GM21515 (cell line): ENCODE measurements at regions not wholly inside any gene's neighbourhood (a gene's known extent, or its start where the extent isn't known, plus 50 kb on each side); places are given as distances from the start of the nearest gene placed in this dataset.

Experiments
- ATAC-seq: cut with Tn5 transposase; IDR thresholded peaks from one replicate; pipeline ENCODE4 v1.9.1; 2021; ENCODE audit not compliant: unreplicated experiment

DNA sequence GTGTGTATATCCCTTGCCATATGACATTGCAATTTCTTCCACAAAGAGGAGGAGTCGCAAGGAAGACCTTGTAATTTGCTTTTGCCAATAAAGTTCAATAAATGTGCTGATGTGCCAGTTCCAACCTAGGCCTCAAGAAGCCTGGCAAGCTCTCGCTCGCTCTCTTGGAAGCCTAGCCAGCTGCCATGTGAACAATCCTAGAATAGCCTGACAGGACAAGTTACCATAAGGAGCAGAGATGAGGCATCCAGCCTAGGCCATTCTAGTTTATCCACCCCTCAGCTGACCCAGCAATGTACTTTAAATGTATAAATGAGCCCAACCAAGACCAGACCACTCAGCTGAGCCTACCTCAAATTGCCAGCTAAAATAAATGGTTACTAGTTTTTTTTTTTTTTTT, 145.7 kb upstream of the QRFPR start:
- no peak for ATAC-seq

DNA sequence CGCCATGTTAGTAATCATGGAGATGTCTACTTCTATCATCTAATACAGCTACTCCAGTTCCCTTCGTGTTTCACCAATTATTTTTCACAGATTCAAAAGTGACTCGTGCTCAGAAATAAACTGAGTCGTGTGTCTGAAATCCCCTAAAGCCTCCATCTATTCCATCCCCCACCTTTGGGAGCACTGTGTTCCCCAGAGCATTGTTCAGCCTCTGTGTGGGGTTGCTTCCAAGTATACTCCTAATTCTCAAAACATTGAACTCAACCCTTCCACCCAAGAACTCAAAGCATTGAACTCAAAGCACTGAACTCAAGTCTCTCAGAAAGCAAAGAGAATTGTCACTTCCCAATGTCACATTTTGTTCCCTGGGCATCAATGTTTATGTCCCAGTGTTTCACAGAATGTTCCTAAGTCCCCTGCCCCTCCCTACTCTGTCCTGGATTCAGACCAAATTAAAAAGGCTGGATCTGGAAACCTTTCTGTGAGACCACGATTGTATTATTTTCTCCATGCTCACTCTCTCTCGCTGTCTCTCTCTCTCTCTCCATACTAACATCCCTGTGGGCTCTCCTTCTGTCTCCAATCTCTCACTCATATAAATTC, 138.5 kb upstream of the QRFPR start:
- ATAC-seq, result no peak

DNA sequence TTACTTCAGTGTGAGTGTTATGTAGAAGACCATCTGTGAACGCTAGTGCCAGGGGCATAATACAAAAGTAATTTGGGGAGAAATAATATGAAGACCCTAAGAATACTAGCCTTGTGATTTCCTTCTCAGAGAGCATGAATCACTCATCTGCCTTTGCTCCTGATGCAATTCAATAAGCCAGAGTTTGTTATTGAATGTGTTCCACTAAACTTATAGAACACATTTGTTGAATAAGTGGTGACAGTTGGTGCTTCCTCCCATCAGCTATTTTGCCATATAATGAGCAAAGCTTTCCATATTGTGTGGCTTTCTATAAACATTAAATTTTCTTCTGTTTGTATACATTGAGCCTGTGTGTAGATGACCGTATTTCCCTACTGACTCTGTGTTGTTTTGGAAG, 136.4 kb upstream of the QRFPR start:
- ATAC-seq, result no peak

DNA sequence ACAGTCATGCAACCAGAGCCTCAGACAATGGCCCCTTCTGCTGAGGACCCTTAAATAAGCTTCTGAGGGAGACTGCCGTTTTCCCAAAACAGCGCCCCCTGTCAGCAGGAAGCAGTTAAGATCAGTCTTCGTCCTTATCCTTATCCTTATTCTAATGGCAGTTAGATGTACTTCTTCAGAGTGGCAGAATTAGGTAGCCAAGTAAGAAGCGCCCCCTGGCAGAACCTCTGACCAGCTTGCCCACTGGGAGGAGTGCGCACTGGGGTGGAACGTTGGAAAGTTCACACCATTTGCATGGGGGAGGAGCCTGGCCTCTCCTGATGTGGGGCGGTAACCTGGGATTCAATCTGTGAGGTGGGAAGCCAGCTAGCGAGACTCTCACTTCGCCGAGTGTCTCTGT, 133.6 kb upstream of the QRFPR start:
- no peak for ATAC-seq

DNA sequence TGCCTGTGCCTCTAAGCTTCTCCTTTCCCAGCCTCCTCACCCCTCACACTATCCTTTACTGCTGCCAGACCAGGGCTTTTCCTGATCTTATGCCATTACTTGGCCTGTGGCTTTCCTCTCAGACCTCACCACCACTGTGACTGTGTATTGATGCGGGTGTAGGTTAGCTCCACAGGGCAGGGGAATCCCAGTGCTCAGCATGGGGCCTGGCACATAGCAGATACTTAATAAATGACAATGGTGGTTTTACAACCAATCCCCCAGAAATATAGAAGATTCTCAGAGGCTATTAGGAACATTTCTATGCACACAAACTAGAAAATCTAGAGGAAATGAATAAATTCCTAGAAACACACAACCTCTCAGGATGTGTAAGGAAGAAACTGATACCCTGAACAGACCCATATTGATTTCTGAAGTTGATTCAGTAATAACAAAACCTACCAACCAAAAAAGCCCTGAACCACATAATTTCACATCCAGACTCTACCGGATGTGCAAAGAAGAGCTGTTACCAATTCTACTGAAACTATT, 129.6 kb upstream of the QRFPR start:
- no peak for ATAC-seq

DNA sequence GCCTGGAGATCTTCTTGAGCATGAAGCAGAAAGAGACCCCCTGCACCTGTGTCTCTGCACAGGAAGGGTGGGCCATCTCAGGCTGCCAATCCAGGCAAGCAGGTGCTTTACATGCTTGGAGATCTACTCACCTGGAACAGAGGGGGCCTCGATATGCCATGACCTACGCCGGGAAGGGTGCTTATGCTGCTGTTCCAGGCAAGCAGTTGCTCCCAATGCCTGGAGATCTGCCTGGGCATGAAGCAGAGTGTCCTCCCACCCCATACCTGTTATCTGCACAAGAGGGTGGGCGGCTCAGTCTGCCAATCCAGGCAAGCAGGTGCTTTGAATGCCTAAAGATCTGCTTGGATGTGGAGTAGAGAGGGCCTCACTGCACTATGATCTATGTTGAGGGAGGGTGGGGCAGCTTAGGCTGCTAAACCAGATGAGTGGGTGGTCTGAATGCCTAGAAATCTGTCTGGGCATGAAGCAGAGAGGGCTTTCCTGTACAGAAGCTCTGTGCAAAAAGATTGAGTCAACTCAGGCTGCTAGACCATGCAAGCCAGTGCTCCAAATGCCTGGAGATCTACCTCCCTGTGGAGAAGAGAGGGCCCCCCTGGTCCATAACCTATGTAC, 104.5 kb upstream of the QRFPR start:
- ATAC-seq, result no peak

DNA sequence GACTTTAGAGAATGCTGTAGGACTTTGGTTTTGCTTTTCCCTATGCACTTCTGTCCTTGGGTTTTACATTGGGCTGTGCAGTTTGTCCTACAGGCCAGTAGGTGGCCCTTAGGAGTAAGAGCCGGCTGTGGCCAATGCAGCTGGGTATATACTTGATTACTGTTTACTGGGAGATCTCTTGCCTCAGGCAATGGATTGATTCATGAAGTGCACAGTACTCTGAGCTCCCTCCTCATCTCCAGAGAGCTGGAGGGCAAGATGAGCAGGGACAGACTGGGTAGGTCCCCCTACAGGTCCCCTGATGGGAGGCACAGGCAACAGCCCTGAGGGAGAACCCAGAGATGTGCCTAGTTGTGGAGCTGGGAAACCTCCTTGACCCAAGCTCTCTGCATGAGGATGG, 103.8 kb upstream of the QRFPR start:
- peak; percentile 98 for ATAC-seq

DNA sequence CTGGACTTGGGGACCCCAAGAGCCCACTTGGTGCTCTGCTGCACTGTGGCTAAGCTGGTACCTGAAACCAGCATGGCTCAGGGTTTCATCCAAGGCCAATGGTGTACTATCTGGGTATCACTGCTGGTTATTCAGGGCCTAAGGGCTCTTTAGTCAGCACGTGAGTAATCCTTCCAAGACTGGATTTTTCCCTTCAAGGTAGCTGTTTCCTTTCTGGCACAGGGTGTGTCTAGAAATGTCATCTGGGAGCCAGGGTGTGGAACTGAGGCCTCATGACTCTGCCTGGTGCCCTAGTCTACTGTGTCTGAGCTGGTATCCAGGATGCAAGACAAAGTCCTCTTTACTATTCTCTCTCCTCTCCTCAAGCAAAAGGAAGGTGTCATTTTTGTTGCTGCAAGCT, 99.0 kb upstream of the QRFPR start:
- ATAC-seq, result no peak

DNA sequence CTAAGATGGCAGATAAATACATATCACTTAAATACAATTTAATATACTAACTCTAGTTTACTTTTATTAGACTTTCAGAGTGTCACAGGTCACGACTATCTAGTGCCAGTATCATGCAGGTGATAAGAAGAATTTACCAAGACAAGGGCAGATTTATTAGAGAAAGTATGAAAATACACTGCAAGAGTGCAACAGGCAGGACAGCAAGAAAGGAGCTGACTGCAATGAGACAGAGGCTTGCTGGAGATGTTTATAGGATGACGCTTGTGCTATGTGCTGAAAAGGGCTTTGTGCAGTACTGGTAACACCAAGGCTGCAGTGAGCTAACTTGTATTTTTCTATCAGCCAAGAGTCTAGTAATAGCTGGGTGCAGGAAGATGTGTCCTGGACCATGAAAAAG, 96.7 kb upstream of the QRFPR start:
- no peak for ATAC-seq

DNA sequence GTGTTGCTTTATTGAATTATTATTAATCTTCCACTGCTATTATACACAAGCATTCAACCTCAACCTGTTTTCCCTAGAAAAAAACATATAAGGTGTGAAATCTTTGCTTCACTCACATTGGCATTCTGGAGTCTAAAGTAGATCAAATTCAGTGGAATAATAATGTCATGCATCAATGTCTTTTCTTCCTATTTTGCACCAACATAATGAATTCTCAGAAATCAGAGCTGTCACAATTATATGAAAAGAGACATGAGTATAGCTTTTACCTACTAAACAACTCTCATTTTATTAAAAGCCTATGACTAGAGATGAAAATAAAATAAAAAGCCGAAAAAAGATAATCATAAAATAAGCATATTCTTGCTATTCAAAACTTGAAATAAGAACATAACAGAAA, 96.3 kb upstream of the QRFPR start:
- ATAC-seq, result no peak

DNA sequence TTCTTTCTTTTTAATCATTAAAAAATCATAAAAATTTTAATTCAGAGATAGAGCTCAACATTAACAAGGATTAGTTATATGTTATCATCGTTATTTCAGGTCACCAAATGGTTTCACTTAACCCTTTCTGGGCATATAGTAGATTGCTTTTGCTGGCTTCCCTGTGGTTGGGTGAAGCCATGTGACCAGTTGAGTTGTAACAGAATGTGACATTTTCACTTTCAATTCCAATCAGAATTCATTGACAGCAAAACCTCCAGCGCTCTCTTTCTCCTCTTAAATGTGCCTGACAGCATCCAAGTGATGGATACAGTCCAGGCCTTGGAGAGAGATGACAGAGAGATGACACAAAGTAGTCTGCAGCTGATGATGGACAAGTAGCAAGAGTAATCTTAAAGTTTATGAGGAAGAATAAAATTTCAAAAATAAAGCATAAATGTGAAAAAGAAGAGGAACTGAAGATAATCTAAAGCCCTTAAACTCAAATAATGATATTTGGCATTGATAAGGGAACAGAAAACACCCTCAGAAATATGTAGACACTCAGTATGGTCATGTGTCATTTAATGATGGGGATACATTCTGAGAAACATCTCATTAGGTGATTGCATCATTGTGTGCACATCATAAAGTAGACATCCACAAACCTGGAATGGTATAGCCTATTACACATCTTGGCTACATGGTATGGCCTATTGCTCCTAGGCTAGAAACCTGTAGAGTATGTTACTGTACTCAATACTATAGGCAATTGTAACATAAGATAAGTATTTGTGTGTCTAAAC, 92.3 kb upstream of the QRFPR start:
- ATAC-seq, result peak; percentile 72

DNA sequence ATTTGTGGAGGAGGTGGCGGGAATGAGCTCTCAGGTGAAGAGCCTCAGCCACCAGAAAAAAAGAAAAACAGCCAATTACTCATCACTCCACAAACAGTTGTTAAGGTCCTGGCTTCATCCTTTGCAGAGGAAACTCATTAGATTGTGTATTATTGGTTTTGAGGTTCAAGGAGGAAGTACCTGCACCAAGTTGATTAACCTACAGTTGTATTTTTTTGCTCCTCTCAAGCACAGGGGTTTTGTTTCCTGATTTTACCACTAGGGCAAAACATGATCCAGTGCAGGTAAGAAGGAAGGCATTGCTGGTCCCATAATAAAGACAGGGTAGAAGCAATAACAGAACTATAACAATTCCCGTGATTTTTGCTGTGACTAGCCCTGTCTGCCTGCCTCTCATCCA, 84.0 kb upstream of the QRFPR start:
- no peak for ATAC-seq

DNA sequence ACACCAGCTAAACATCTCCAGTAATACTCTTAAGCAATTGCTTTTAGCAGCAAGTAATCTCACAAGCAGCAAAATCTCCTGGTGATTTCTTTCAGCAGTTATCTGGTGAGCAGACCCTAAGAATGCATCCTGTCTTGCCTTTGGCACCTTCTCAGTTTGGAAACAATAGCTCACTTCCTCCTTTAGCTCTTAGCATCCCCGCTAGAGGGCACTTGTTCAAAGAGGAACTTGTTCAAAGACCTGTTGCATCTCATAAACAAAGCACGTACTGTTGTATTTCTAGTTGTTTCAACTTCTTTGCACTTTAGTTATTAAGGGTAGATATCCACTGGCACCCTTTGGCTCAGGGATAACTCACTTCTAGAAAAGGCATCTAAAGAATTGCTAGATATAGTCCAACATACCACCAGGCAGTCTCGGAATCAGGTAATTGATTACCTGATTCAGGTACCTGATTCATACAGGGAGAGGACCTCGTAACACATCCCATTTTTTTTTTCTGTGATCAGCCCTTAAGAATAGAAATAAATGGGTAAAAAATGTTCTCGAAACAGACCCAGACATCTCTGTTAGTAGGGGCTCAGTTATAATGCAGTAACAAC, 81.9 kb upstream of the QRFPR start:
- peak; percentile 89 for ATAC-seq

DNA sequence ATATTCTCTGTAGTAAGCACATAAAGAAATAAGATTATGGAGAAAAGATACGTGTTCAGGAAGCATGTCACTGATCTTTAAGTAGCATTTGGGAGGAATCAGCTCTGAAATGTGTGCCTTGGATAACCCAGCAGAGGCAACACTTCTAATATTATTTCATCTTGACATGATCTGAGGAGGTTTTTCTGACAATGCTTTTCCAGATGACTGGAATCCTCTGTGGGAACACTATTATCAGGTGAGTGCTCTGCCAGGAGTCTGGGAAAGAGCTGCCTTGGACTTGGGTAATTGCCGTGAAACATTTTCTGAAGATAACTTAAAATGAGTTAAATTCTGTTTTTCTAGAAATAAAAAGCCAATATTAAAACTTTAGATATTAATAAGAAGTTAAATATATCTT, 78.2 kb upstream of the QRFPR start:
- ATAC-seq, result no peak

DNA sequence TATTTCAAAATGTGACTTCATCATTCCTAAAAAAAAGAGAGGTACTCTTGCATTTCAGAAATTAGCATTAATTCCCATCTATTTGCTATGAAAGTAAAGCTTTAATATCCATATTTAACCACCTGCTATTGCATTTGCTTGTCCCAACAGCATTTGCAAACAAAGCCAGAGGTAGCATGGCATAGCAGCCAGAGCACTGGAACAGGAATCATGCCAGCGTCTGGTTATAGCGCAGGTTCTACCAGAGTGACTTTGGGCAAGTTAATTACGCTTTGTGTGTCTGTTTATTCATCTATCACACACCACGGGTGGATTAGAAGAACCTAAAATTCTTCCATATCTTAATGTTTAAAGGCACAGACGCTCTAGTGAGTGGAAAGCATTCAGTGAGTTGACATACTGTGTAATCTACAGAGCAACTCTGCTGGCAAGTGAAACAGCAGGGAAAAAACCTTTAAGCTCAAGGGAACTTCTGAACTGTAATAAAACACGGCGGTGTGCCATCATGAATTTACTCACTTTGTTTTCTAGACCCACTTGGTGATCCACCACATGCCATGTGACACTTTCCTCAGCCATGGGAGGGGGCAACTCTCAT, 76.6 kb upstream of the QRFPR start:
- ATAC-seq, result no peak

DNA sequence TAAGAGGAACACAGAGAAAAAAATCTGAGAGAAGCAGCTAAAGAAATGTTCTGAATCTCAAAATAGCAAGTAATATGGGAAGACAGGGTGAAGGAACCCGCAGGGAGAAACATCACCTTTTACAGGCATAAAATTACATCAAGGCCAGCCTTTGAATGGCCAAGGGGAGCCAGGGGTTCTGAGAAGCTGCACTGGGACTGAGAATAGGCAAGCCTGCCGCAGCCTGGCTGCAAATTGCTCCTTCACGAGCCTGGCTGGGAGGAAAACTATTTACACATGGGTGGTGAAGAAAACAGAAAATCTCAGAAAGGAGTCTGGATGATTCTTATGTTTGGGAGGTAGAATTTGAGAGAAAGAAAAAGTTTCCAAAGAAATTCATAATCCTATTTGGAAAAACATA, 74.5 kb upstream of the QRFPR start:
- no peak for ATAC-seq

DNA sequence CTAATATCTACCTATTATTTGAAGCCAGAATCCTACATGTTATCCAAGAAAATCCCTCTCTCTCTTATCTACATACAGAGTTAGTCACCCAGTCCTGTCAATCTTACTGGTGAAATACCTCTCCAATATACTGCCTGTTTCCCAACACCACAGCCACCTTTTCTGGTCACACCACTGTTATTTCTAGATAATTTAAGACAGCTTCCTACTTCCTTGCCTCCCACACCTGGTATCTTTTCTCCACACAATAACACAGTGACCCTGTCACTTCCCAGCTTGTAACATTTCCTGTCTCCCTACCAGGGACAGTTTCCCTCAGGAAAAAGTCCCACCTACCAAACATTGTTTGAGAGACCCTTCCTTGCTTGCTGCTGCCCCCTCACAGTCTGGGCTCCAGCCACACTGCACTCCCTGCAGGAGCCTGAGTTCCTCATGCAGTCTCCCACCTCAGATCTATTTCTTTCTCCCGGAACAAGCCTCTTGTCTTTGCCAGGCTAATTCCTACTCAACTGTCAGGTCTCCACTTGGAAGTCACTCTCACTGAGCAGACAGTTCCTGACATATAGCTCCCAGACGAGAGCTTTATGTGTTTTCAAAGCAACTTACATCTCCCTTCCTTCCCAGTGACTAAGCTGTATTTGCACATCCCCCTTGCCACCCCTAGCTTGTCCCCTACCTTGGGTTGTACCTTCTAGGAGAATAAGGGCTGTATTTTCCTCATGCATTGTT, 73.6 kb upstream of the QRFPR start:
- no peak for ATAC-seq

DNA sequence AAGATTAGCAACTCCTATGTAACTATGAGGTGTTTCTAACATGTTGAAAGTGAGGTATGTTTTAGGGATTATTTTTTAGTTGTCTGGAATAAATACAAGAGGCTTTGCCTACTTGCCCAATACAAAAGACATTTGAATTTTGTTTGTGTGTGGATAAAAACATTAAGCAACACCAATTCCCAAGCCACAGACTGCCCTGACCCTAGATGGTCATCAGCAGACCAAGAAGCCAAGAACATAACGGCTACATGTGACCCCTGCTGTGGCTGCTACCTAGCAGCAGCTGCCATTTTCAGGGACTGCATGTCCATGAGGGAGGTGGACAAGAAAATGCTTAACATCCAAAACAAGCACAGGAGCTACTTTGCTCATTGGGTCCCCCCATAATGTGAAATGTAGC, 70.5 kb upstream of the QRFPR start:
- ATAC-seq, result no peak

DNA sequence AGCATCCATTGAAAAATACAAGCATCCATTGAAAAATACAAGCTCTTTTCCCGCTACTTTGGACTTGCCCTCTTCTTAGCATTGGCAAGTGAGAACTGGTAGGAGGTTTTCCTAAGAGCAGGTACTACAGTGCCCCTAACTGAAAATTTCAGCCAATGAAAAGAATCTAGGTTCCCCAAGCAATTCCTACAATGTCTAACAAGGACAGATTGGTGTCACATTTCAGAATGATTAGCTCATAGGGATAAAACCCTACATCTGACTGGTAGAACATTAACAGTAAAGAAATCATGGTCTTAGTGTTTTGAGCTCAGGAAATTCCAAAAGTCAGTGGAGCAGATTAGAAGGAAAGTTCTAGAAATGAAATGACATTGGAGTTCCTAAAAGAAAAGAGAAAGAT, 68.6 kb upstream of the QRFPR start:
- ATAC-seq, result no peak

DNA sequence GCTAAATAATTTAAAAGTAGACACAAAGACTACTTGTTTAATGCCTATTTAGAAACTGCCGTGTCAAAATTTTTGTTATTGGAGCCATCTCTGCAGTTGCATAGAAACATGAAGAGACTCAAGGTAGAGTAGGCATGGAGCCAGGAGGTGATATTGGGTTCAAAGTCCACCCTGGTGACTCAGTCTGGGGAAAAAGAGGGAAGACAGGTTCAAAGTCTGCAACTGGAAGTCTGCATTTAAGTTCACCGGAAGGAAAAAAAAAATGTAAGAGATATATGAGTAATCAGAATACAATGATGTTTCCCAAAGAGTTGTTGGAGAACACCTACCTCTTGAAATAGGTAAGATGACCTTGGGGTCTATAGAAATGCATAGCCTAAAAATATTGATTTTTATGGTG, 67.4 kb upstream of the QRFPR start:
- no peak for ATAC-seq

DNA sequence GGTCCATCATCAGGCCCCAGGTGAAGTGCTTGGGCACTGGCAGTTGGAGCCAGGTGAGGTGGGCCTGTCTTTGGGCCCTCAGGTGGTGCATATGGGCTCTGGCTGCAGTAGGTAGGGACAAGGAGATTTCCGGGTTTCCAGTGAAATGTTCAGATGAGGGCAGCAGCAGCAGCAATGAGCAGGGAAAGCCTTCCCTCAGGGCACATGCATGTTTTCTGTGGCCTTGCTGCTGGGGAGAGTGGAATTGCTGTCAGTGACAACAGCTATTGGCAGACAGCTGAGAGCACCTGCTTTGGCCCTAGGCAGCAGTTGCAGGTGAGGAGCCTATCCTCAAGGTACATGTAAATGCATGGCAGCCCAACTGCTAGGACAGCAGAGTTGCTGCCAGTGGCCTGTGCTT, 58.9 kb upstream of the QRFPR start:
- no peak for ATAC-seq
